ENCODE measurements at regions not wholly inside any gene's neighbourhood (a gene's known extent, or its start where the extent isn't known, plus 50 kb on each side); places are given as distances from the start of the nearest gene placed in this dataset.

DNA sequence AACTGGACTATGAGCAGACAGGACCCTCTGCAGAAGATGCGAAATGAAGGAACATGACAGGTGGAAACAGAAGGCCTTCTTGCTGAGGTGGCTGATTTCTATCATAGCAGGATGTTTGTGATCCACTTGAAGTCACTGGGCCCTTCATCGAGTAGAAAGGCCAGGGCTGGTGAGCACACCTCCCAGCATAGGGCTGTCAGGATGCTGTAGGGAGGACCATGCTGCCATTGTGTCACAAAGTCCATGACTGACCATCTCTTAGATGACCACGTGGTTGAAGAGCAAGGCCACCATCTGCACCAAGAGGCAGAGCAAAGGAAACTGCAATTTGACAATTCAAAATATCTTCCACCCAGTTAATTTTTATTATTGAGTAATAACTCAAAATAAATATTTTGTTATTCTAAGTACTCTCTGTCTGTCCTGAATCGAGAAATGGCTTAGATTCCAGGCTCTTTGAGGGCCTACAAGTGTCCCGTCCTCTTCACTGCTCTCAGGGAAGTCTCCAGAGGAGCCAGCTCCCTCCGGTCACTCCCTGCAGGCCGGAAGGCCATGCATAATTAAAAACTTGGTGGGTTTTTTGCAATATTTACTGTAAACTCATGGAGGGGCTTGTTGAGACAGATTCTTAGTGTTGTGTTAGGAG, 249.3 kb upstream of the ZMIZ1 start:
- H2AFZ ChIP-seq (ENCODE audit: insufficient read depth, low read depth, low read length, poor library complexity, severe bottlenecking) = no peak overlapping the region
- peaks cover 21% of the 10 kb centered on the region for H3K27me3 Mint-ChIP-seq
- H3K27ac ChIP-seq (ENCODE audit: low read length in 2 of 2) = no peak overlapping the region
- H3K4me1 Mint-ChIP-seq = no peaks in the 10 kb centered on the region
- CTCF ChIA-PET = no interaction called here
- H4K20me1 ChIP-seq (ENCODE audit: control insufficient read depth, insufficient read depth, low read length, poor library complexity, severe bottlenecking) = no peaks in the 10 kb centered on the region
- H3K79me2 ChIP-seq (ENCODE audit: control insufficient read depth, insufficient read depth, low read length) = no peaks in the 10 kb centered on the region
- 87% methylated on average over 6 of the region's 7 CpGs for whole genome bisulfite sequencing (ENCODE audit: insufficient coverage)
- H3K4me2 ChIP-seq (replicated peaks; ENCODE audit: low read depth, low read length, poor library complexity, severe bottlenecking) = no peak overlapping the region
- no peak for DNase-seq
- no peaks in the 10 kb centered on the region for H3K36me3 ChIP-seq (replicated peaks in 1 of 2; ENCODE audit: control extremely low read depth in 1 of 2, control insufficient read depth in 1 of 2, extremely low read depth in 1 of 2, insufficient read depth in 2 of 2, low read length in 1 of 2)
- no peak for ATAC-seq (ENCODE audit: low read depth)
- POLR2A ChIA-PET = no interaction called here
- H3K4me1 ChIP-seq (ENCODE audit: control insufficient read depth in 2 of 2, insufficient read depth in 2 of 2, low read length in 2 of 2) = no peaks in the 10 kb centered on the region
- no peak overlapping the region for H3K4me3 ChIP-seq (ENCODE audit: control extremely low read depth in 1 of 5, extremely low read depth in 1 of 5, insufficient read depth in 1 of 5, low read depth in 2 of 5, low read length in 4 of 5)
- intact Hi-C loops (cut with micrococcal nuclease) = no loop called here
- H3K27ac Mint-ChIP-seq = no peak overlapping the region
- H3K27me3 ChIP-seq (replicated peaks in 1 of 4; ENCODE audit: control extremely low read depth in 1 of 4, control insufficient read depth in 3 of 4, insufficient read depth in 4 of 4, low read length in 3 of 4) = no peaks in the 10 kb centered on the region
- no peaks in the 10 kb centered on the region for H3K9me3 ChIP-seq (ENCODE audit: control extremely low read depth in 1 of 3, control insufficient read depth in 2 of 3, insufficient read depth in 1 of 3, low read length in 2 of 3)
- no peak for TF ChIP-seq EZH2 (IDR thresholded peaks at IDR 0.05; ENCODE audit: borderline replicate concordance, insufficient read depth, low read depth, low read length, poor library complexity, severe bottlenecking)
- TF ChIP-seq CTCF (IDR thresholded peaks at IDR 0.05) = no peak
- H3K4me3 Mint-ChIP-seq = no peak overlapping the region
- no peak overlapping the region for H3K9ac ChIP-seq (ENCODE audit: low read length)
- H3K9me3 Mint-ChIP-seq (ENCODE audit: insufficient read depth) = no peaks in the 10 kb centered on the region

- Mint-ChIP-seq H3K4me3 (no peak overlapping the region), H3K4me1 (no peaks in the 10 kb centered on the region), H3K9me3 (ENCODE audit: insufficient read depth) (no peaks in the 10 kb centered on the region), H3K27ac (no peak overlapping the region), H3K27me3 (peaks cover 21% of the 10 kb centered on the region)
- H3K9ac ChIP-seq (ENCODE audit: low read length) = no peak overlapping the region
- H3K4me2 ChIP-seq (replicated peaks; ENCODE audit: low read depth, low read length, poor library complexity, severe bottlenecking) = no peak overlapping the region
- no peak overlapping the region for H2AFZ ChIP-seq (ENCODE audit: insufficient read depth, low read depth, low read length, poor library complexity, severe bottlenecking)
- ATAC-seq (ENCODE audit: low read depth) (no peak), DNase-seq (no peak)
- H3K4me1 ChIP-seq (ENCODE audit: control insufficient read depth in 2 of 2, insufficient read depth in 2 of 2, low read length in 2 of 2) = no peaks in the 10 kb centered on the region
- H3K9me3 ChIP-seq (ENCODE audit: control extremely low read depth in 1 of 3, control insufficient read depth in 2 of 3, insufficient read depth in 1 of 3, low read length in 2 of 3) = no peaks in the 10 kb centered on the region
- ChIA-PET POLR2A (no interaction called here), CTCF (no interaction called here)
- WGBS (ENCODE audit: insufficient coverage) = no CpG with 5 or more reads among the region's 2 CpGs
- TF ChIP-seq CTCF (IDR thresholded peaks at IDR 0.05) = no peak
- TF ChIP-seq EZH2 (IDR thresholded peaks at IDR 0.05; ENCODE audit: borderline replicate concordance, insufficient read depth, low read depth, low read length, poor library complexity, severe bottlenecking) = no peak
- H3K27me3 ChIP-seq (replicated peaks in 1 of 4; ENCODE audit: control extremely low read depth in 1 of 4, control insufficient read depth in 3 of 4, insufficient read depth in 4 of 4, low read length in 3 of 4) = no peaks in the 10 kb centered on the region
- H3K4me3 ChIP-seq (ENCODE audit: control extremely low read depth in 1 of 5, extremely low read depth in 1 of 5, insufficient read depth in 1 of 5, low read depth in 2 of 5, low read length in 4 of 5) = no peak overlapping the region
- H3K36me3 ChIP-seq (replicated peaks in 1 of 2; ENCODE audit: control extremely low read depth in 1 of 2, control insufficient read depth in 1 of 2, extremely low read depth in 1 of 2, insufficient read depth in 2 of 2, low read length in 1 of 2) = no peaks in the 10 kb centered on the region
- H3K27ac ChIP-seq (ENCODE audit: low read length in 2 of 2) = no peak overlapping the region
- H4K20me1 ChIP-seq (ENCODE audit: control insufficient read depth, insufficient read depth, low read length, poor library complexity, severe bottlenecking) = no peaks in the 10 kb centered on the region
- H3K79me2 ChIP-seq (ENCODE audit: control insufficient read depth, insufficient read depth, low read length) = no peaks in the 10 kb centered on the region
- intact Hi-C loops (cut with micrococcal nuclease) = no loop called here
These were observed 248.8 kb upstream of the ZMIZ1 start for GRCh38 chr10:78820007-78820362.
